ENCODE measurements at regions not wholly inside any gene's neighbourhood (a gene's known extent, or its start where the extent isn't known, plus 50 kb on each side); places are given as distances from the start of the nearest gene placed in this dataset.
"Not testable (repeated sequence)": the region's sequence is repeated elsewhere in the genome, so short reads cannot be mapped to it uniquely, and the experiment has no call there.

DNA sequence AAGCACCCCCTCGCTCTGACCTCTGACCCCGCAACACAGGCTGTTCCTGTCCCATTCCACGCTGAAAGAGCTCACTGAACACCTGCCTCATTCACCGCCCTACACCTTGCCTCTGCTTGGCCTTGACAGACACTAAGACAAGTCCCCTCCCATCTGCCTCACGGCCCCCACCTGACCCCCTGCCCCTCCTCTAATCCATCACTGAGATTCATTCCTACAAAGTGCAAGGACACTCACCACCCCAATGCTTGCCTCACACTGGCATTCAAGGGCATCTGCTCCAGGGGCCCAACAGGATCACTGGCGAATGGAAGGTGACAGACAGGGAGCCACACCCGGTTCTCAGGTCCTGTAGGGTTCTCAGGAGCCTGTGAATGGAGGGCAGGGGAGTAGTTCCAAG is 68.1 kb upstream of the NANOS1 start:
- 66 to 77% (median 69%) methylated on average over 7 of the region's 7 CpGs for WGBS, 5 donors
- peaks cover 0 to 6% (median 0%) of the 10 kb centered on the region in 3 donors for H3K27me3 ChIP-seq
- peak overlapping the region in 1 of 5 donors; percentile 1 for H3K27ac ChIP-seq
- no peaks in the 10 kb centered on the region for H3K9me3 ChIP-seq
- no peaks in the 10 kb centered on the region for H3K36me3 ChIP-seq
- no peak for TF ChIP-seq POLR2AphosphoS5 (IDR thresholded peaks at IDR 0.05)
- intact Hi-C loops (cut with DNase I; ENCODE audit: low total_unique reads): no loop called here
- H3K4me1 ChIP-seq: peaks cover 13 to 23% (median 17%) of the 10 kb centered on the region in 4 donors
- DNase-seq: no peak
- H3K4me3 ChIP-seq: no peak overlapping the region

DNA sequence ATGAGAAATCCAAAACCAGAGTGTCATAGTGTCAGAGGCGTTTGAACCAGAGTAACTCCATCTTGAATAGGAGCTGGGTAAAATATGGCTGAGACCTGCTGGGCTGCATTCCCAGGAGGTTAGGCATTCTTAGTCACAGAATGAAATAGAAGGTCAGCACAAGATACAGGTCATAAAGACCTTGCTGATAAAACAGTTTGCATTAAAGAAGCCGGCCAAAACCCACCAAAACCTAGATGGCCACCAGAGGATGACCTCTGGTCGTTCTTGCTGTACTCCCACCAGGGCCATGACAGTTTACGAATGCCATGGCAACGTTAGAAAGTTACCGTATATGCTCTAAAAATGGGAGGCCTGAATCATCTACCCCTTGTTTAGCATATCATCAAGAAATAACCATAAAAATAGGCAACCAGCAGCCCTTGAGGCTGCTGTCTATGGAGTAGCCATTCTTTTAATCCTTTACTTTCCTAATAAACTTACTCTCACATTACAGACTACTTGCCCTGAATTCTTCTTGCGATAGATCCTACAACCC is 67.1 kb upstream of the NANOS1 start:
- H3K27ac ChIP-seq; intact Hi-C loops (cut with DNase I; ENCODE audit: low total_unique reads); H3K9me3 ChIP-seq; DNase-seq; H3K27me3 ChIP-seq; H3K4me3 ChIP-seq; H3K36me3 ChIP-seq: not testable (repeated sequence)
- H3K4me1 ChIP-seq: peaks cover 13 to 20% (median 17%) of the 10 kb centered on the region in 4 donors
- WGBS, 5 donors: 58 to 66% (median 63%) methylated on average over 7 of the region's 7 CpGs

DNA sequence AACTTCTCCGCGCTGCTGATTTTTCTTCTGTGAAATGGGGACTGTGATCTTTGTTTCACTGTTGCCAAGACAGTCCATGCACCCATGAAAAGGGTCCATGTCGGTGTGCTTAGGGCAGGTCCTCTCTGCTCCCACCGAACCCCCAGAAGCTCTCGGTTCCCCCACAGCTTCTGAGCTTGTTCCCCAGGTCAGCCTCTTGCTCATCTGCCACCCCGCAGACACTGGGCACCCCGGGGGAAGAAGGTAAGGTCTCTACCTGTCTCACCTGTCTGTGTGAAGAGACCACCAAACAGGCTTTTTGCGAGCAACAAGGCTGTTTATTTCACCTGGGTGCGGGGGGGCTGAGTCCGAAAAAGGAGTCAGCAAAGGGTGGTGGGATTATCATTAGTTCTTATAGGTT is 66.2 kb upstream of the NANOS1 start:
- H3K36me3 ChIP-seq: no peaks in the 10 kb centered on the region
- no peaks in the 10 kb centered on the region for H3K9me3 ChIP-seq
- WGBS, 5 donors: 84 to 93% (median 86%) methylated on average over 10 of the region's 10 CpGs
- H3K27ac ChIP-seq: no peak overlapping the region
- intact Hi-C loops (cut with DNase I; ENCODE audit: low total_unique reads): no loop called here
- TF ChIP-seq, protein P1, sequence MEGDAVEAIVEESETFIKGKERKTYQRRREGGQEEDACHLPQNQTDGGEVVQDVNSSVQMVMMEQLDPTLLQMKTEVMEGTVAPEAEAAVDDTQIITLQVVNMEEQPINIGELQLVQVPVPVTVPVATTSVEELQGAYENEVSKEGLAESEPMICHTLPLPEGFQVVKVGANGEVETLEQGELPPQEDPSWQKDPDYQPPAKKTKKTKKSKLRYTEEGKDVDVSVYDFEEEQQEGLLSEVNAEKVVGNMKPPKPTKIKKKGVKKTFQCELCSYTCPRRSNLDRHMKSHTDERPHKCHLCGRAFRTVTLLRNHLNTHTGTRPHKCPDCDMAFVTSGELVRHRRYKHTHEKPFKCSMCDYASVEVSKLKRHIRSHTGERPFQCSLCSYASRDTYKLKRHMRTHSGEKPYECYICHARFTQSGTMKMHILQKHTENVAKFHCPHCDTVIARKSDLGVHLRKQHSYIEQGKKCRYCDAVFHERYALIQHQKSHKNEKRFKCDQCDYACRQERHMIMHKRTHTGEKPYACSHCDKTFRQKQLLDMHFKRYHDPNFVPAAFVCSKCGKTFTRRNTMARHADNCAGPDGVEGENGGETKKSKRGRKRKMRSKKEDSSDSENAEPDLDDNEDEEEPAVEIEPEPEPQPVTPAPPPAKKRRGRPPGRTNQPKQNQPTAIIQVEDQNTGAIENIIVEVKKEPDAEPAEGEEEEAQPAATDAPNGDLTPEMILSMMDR (IDR thresholded peaks at IDR 0.05): no peak
- TF ChIP-seq POLR2A (IDR thresholded peaks at IDR 0.05) (no peak), EP300 (IDR thresholded peaks at IDR 0.05) (no peak), POLR2AphosphoS5 (IDR thresholded peaks at IDR 0.05) (no peak)
- no peak for DNase-seq
- H3K4me3 ChIP-seq: no peak overlapping the region
- H3K4me1 ChIP-seq: peaks cover 13 to 20% (median 17%) of the 10 kb centered on the region in 4 donors
- H3K27me3 ChIP-seq: peaks cover 0 to 6% (median 0%) of the 10 kb centered on the region in 3 donors

DNA sequence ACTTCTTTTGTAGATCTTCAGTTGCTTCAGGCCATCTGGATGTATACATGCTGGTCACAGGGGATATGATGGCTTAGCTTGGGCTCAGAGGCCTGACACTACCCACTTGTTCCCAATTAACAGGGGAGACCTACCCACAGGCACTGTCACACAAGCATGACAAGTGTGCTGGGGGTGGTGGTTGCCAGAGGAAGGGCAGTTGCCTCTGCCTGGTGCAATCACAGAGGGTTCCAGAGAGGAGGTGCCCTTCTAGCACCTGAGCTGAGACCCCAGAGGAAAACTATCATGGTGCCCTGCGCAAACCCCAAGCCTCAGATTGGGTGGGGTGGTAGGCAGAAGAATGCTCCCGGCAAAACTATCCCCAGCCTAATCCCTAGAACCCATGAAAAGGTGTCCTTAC is 65.6 kb upstream of the NANOS1 start:
- TF ChIP-seq EP300 (IDR thresholded peaks at IDR 0.05): no peak
- peaks cover 0 to 6% (median 0%) of the 10 kb centered on the region in 3 donors for H3K27me3 ChIP-seq
- H3K27ac ChIP-seq: no peak overlapping the region
- no peak overlapping the region for H3K4me3 ChIP-seq
- no peak for DNase-seq
- intact Hi-C loops (cut with DNase I; ENCODE audit: low total_unique reads): no loop called here
- peaks cover 8 to 15% (median 11%) of the 10 kb centered on the region in 4 donors for H3K4me1 ChIP-seq
- no peaks in the 10 kb centered on the region for H3K9me3 ChIP-seq
- 94 to 98% (median 95%) methylated on average over 2 of the region's 2 CpGs for WGBS, 5 donors
- no peaks in the 10 kb centered on the region for H3K36me3 ChIP-seq

DNA sequence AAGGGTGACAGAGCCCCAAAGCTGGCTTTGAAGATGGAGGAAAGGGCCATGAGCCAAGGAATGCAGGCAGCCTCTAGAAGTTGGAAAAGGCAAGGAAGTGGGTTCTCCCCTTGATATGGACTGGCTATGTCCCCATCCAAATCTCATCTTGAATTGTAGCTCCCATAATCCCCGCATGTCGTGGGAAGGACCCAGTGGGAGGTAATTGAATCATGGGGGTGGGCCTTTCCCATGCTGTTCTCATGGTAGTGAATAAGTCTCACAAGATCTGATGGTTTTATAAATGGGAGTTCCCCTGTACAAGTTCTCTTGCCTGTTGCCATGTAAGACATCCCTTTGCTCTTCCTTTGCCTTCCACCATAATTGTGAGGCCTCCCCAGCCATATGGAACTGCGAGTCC is 65.0 kb upstream of the NANOS1 start:
- H3K4me3 ChIP-seq; H3K27ac ChIP-seq; DNase-seq; H3K9me3 ChIP-seq; H3K27me3 ChIP-seq; H3K4me1 ChIP-seq; H3K36me3 ChIP-seq; intact Hi-C loops (cut with DNase I; ENCODE audit: low total_unique reads): not testable (repeated sequence)
- WGBS, 5 donors: 72 to 100% (median 97%) methylated on average over 3 of the region's 3 CpGs

DNA sequence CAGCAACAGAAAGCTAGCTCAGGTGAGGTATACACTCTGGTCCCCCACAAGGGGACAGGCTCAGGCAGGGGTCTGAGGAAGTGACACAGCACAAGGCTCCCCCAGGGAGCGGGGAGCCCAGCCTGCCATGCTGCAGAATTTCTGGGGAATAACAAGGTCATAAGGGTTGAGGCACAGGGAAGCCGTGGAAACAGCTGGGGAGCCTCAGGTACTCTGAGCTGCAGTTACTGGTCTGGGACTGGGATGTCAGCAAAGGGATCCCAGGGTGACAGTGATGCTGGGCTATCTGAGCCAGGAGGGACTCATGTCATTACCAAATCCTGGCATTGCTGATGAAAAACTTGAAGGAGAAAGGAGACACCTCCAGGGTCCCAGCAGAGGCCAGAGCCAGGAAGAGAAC is 64.4 kb upstream of the NANOS1 start:
- 86 to 92% (median 88%) methylated on average over 2 of the region's 2 CpGs for WGBS, 5 donors
- Histone ChIP-seq H3K36me3 (no peaks in the 10 kb centered on the region), H3K27me3 (peaks cover 0 to 6% (median 0%) of the 10 kb centered on the region in 3 donors), H3K9me3 (no peaks in the 10 kb centered on the region), H3K4me3 (no peak overlapping the region), H3K4me1 (peaks cover 0 to 3% (median under 1%) of the 10 kb centered on the region in 4 donors), H3K27ac (no peak overlapping the region)
- intact Hi-C loops (cut with DNase I; ENCODE audit: low total_unique reads): no loop called here
- TF ChIP-seq POLR2A (IDR thresholded peaks at IDR 0.05) (no peak), EP300 (IDR thresholded peaks at IDR 0.05) (no peak), POLR2AphosphoS5 (IDR thresholded peaks at IDR 0.05) (no peak)
- TF ChIP-seq, protein P1 (IDR thresholded peaks at IDR 0.05): no peak
- DNase-seq: no peak

Data from stomach (tissue), 8 donors.